ENCODE measurements at regions not wholly inside any gene's neighbourhood (a gene's known extent, or its start where the extent isn't known, plus 50 kb on each side); places are given as distances from the start of the nearest gene placed in this dataset.
A peak's percentile ranks its signal among the peaks of the same experiment; 100 is the strongest.

GRCh38 chr10:62687230-62687748 lies 117.2 kb upstream of the ADO start:
- DNase-seq (ENCODE audit: low read depth), result peak; percentile 7
- TF ChIP-seq, protein P1, sequence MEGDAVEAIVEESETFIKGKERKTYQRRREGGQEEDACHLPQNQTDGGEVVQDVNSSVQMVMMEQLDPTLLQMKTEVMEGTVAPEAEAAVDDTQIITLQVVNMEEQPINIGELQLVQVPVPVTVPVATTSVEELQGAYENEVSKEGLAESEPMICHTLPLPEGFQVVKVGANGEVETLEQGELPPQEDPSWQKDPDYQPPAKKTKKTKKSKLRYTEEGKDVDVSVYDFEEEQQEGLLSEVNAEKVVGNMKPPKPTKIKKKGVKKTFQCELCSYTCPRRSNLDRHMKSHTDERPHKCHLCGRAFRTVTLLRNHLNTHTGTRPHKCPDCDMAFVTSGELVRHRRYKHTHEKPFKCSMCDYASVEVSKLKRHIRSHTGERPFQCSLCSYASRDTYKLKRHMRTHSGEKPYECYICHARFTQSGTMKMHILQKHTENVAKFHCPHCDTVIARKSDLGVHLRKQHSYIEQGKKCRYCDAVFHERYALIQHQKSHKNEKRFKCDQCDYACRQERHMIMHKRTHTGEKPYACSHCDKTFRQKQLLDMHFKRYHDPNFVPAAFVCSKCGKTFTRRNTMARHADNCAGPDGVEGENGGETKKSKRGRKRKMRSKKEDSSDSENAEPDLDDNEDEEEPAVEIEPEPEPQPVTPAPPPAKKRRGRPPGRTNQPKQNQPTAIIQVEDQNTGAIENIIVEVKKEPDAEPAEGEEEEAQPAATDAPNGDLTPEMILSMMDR (conservative IDR thresholded peaks at IDR 0.05; ENCODE audit: low read depth, low read length), result no peak
- no peak overlapping the region for H3K4me3 ChIP-seq (ENCODE audit: low read length)

DNA sequence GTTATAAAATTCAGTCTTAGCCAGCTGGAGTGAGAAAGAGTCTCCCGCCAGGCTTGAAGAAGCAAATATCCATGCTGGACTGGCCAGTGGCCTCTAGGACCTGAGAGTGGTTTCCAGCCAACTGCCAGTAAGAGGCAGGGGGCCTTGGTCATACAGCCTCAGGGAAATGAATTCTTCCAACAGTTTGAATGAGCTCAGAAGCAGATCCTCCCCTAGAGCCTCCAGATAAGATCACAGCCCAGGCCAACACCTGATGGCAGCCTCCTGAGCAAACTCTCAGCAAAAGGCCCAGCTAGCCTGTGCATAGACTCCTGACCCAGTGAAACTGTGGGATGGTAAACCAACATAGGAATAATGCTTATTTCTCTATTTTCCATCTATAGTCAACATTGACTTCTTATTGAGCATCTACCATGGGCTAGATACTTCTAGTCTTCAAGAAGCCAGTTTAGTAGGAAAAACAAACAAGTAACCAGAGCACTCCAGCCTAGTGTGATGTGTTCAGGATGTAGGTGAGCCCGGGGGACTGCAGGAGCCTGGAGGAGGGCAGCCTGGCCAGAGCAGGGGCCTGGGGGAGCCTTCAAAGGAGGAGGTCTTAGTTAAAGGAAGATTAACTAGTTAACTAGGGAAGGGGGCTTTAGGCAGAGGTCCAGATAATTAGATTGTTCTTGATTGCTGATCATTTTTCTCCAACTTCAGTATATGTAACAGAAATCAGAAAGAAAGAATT lies 115.4 kb upstream of the ADO start:
- DNase-seq (ENCODE audit: low read depth), result no peak
- TF ChIP-seq, protein P1 (conservative IDR thresholded peaks at IDR 0.05; ENCODE audit: low read depth, low read length), result no peak
- no peak overlapping the region for H3K4me3 ChIP-seq (ENCODE audit: low read length)

DNA sequence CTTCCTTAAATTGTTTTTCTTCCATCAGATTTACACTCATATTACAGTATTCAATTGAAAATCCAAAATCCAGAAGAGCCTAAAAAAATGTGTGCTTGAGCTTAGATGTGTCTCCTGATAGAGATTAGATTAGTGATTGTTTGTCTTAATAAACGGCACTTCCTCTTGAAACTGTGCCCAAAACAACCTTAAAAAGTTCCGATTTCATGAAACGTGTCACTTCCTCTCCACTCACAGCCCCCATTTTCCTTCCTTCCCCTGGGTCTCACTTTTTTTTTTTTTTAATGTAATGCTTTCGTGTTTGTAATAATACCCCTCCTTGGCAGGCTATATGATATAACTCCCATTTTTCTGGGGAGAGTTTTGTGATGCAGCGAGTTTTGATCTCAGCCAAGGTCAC lies 114.8 kb upstream of the ADO start:
- H3K4me3 ChIP-seq (ENCODE audit: low read length), result no peak overlapping the region
- DNase-seq (ENCODE audit: low read depth), result no peak
- TF ChIP-seq, protein P1 (conservative IDR thresholded peaks at IDR 0.05; ENCODE audit: low read depth, low read length), result no peak

DNA sequence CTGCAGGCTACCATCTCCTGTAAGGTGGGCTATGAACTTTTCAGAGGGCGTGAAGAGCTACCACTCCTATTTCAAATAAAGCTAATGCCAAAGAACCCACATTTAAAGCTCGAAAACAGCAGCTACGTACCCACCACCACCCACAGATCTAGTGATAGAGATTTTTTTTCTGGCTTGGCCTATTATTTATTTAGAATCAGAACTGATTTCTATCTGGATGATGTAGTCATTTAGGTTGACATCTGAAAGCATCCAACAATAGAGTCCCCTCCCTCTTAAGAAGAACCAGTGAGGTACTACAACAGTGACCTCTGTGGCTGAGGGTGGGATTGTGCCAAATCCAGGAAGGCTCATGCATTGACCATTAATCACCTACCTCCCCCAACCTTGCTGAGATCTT lies 113.8 kb upstream of the ADO start:
- DNase-seq (ENCODE audit: low read depth), result no peak

DNA sequence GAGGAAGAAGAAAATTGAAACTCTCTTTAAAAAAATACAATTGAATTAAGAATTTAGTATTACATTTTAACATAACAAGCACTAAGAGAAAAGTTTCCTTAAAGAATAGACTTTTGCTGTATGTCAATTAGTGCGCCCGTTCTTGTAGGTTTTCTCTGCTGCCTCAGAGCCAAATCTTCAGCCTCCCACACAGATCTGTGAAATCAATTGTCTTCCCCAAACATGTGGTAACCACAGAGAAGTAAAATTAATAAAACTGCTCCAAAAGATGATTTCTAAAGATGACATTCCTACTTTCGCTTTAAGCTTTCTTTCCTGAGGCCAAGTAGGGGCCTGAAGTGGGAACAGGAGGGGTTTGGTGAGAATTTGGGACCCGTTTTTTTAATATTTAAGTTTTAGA lies 113.2 kb upstream of the ADO start:
- TF ChIP-seq, protein P1 (conservative IDR thresholded peaks at IDR 0.05; ENCODE audit: low read depth, low read length), result no peak
- no peak for DNase-seq (ENCODE audit: low read depth)
- no peak overlapping the region for H3K4me3 ChIP-seq (ENCODE audit: low read length)

More for the DNA sequence above, 113.8 kb upstream of the ADO start:
- no peak overlapping the region for H3K4me3 ChIP-seq (ENCODE audit: low read length)
- TF ChIP-seq, protein P1 (conservative IDR thresholded peaks at IDR 0.05; ENCODE audit: low read depth, low read length), result peak; percentile 17

GRCh38 chr10:62692085-62692484 lies 112.4 kb upstream of the ADO start:
- DNase-seq (ENCODE audit: low read depth), result no peak
- TF ChIP-seq, protein P1 (conservative IDR thresholded peaks at IDR 0.05; ENCODE audit: low read depth, low read length), result no peak
- no peak overlapping the region for H3K4me3 ChIP-seq (ENCODE audit: low read length)

- no peak for DNase-seq (ENCODE audit: low read depth)
- TF ChIP-seq, protein P1 (conservative IDR thresholded peaks at IDR 0.05; ENCODE audit: low read depth, low read length), result no peak
Observed at GRCh38 chr10:62693306-62693705, 111.2 kb upstream of the ADO start.

More at GRCh38 chr10:62693306-62693705, 111.2 kb upstream of the ADO start:
- no peak overlapping the region for H3K4me3 ChIP-seq (ENCODE audit: low read length)
